Natural killer cell (primary cell): ENCODE measurements at regions not wholly inside any gene's neighbourhood (a gene's known extent, or its start where the extent isn't known, plus 50 kb on each side); places are given as distances from the start of the nearest gene placed in this dataset.

Experiments
- ATAC-seq, 3 donors: fragments of 150-1000 bp in 2 of 3; fragments of 200-7000 bp in 1 of 3; cut with Tn5 transposase; 1 replicate in 1 of 3; 2 replicates in 2 of 3; pipeline ENCODE4 v1.10.0; 2021; ENCODE audit warnings: mild to moderate bottlenecking in 2 of 3, moderate library complexity in 2 of 3
- DNase-seq, 2 donors: peaks; one replicate each; pipeline versions ENCODE4 v3.0.0 to v3.0.0-alpha.2; 2013 to 2021; ENCODE audit warnings: mixed read lengths in 1 of 2
- H3K27ac ChIP-seq: one replicate; pipeline ENCODE4 v1.5.1; 2013; ENCODE audit warnings: mild to moderate bottlenecking, low read length
- H3K27me3 ChIP-seq: one replicate; pipeline ENCODE4 v1.6.1; 2013; ENCODE audit warnings: low read length; ENCODE audit not compliant: control insufficient read depth, insufficient read depth
- H3K36me3 ChIP-seq: one replicate; pipeline ENCODE4 v1.6.1; 2013; ENCODE audit warnings: low read length; ENCODE audit not compliant: control insufficient read depth, insufficient read depth
- H3K4me1 ChIP-seq: one replicate; pipeline ENCODE4 v1.6.1; 2013; ENCODE audit warnings: low read length; ENCODE audit not compliant: control insufficient read depth, insufficient read depth
- H3K4me3 ChIP-seq: one replicate; pipeline ENCODE4 v1.5.1; 2013; ENCODE audit warnings: low read length
- H3K9me3 ChIP-seq: one replicate; pipeline ENCODE4 v1.6.1; 2013; ENCODE audit warnings: low read length; ENCODE audit not compliant: control insufficient read depth, insufficient read depth
- H3K27ac Mint-ChIP-seq, 2 donors: one replicate each; pipeline ENCODE4 v1.8.0; 2022; ENCODE audit warnings: mild to moderate bottlenecking in 2 of 2, mixed read lengths in 2 of 2, moderate library complexity in 1 of 2
- H3K27me3 Mint-ChIP-seq, 2 donors: one replicate each; pipeline ENCODE4 v1.8.0; 2022; ENCODE audit warnings: low read depth in 2 of 2, mixed read lengths in 2 of 2
- H3K36me3 Mint-ChIP-seq: one replicate; pipeline ENCODE4 v1.8.0; 2022; ENCODE audit warnings: mixed read lengths
- H3K4me1 Mint-ChIP-seq, 2 donors: one replicate each; pipeline ENCODE4 v1.8.0; 2022; ENCODE audit warnings: mixed read lengths in 2 of 2
- H3K4me3 Mint-ChIP-seq: one replicate; pipeline ENCODE4 v1.8.0; 2022; ENCODE audit warnings: mild to moderate bottlenecking, moderate library complexity, mixed read lengths
- H3K9me3 Mint-ChIP-seq, 2 donors: one replicate each; pipeline ENCODE4 v1.8.0; 2022; ENCODE audit warnings: mixed read lengths in 2 of 2
- WGBS: methylation state at CpG from one replicate; pipeline ENCODE4 v1.1.7; 2013; ENCODE audit warnings: missing lambda C conversion rate; ENCODE audit not compliant: insufficient coverage; 5-methylcytosine and 5-hydroxymethylcytosine counted together
- intact Hi-C: fragments of 100-400 bp; cut with micrococcal nuclease; formaldehyde crosslinking; loops from one replicate; pipeline ENCODE4 v1.14.2; 2022
- TF ChIP-seq, protein P1 (sequence below): fragments of 200-600 bp; IDR thresholded peaks from one replicate; pipeline ENCODE4 v1.8.0; 2022; ENCODE audit warnings: antibody characterized with exemption

GRCh38 chr4:11566444-11567022, 137.8 kb upstream of the HS3ST1 start:
- H3K27ac Mint-ChIP-seq: no peak overlapping the region
- Histone ChIP-seq H3K4me3 (no peak overlapping the region), H3K27ac (no peak overlapping the region), H3K27me3 (no peaks in the 10 kb centered on the region), H3K4me1 (no peaks in the 10 kb centered on the region), H3K9me3 (no peaks in the 10 kb centered on the region), H3K36me3 (no peaks in the 10 kb centered on the region)
- ATAC-seq (no peak), DNase-seq (no peak)
- no peaks in the 10 kb centered on the region for H3K9me3 Mint-ChIP-seq
- no peaks in the 10 kb centered on the region for H3K4me1 Mint-ChIP-seq
- no peaks in the 10 kb centered on the region for H3K27me3 Mint-ChIP-seq
- no peaks in the 10 kb centered on the region for H3K36me3 Mint-ChIP-seq
- TF ChIP-seq, protein P1, sequence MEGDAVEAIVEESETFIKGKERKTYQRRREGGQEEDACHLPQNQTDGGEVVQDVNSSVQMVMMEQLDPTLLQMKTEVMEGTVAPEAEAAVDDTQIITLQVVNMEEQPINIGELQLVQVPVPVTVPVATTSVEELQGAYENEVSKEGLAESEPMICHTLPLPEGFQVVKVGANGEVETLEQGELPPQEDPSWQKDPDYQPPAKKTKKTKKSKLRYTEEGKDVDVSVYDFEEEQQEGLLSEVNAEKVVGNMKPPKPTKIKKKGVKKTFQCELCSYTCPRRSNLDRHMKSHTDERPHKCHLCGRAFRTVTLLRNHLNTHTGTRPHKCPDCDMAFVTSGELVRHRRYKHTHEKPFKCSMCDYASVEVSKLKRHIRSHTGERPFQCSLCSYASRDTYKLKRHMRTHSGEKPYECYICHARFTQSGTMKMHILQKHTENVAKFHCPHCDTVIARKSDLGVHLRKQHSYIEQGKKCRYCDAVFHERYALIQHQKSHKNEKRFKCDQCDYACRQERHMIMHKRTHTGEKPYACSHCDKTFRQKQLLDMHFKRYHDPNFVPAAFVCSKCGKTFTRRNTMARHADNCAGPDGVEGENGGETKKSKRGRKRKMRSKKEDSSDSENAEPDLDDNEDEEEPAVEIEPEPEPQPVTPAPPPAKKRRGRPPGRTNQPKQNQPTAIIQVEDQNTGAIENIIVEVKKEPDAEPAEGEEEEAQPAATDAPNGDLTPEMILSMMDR: no peak
- WGBS: 78% methylated on average over 2 of the region's 2 CpGs
- no peak overlapping the region for H3K4me3 Mint-ChIP-seq
- intact Hi-C loops: no loop called here

GRCh38 chr4:11565899-11566298, 137.2 kb upstream of the HS3ST1 start:
- intact Hi-C loops: no loop called here
- no CpG with 5 or more reads among the region's 2 CpGs for WGBS
- TF ChIP-seq, protein P1: no peak

GRCh38 chr4:11565213-11565612, 136.5 kb upstream of the HS3ST1 start:
- Mint-ChIP-seq H3K27ac (no peak overlapping the region), H3K4me1 (no peaks in the 10 kb centered on the region), H3K27me3 (no peaks in the 10 kb centered on the region), H3K9me3 (no peaks in the 10 kb centered on the region), H3K4me3 (no peak overlapping the region), H3K36me3 (no peaks in the 10 kb centered on the region)
- Histone ChIP-seq H3K36me3 (no peaks in the 10 kb centered on the region), H3K9me3 (no peaks in the 10 kb centered on the region), H3K27ac (no peak overlapping the region), H3K4me3 (no peak overlapping the region), H3K4me1 (no peaks in the 10 kb centered on the region), H3K27me3 (no peaks in the 10 kb centered on the region)
- intact Hi-C loops: no loop called here
- DNase-seq: no peak
- 100% methylated on average over 1 of the region's 1 CpG for WGBS
- TF ChIP-seq, protein P1: no peak
- ATAC-seq: no peak

More at GRCh38 chr4:11565899-11566298, 137.2 kb upstream of the HS3ST1 start:
- no peaks in the 10 kb centered on the region for H3K27me3 Mint-ChIP-seq
- DNase-seq (no peak), ATAC-seq (no peak)
- no peak overlapping the region for H3K27ac Mint-ChIP-seq
- no peaks in the 10 kb centered on the region for H3K36me3 Mint-ChIP-seq
- Histone ChIP-seq H3K27me3 (no peaks in the 10 kb centered on the region), H3K36me3 (no peaks in the 10 kb centered on the region), H3K9me3 (no peaks in the 10 kb centered on the region), H3K27ac (no peak overlapping the region), H3K4me1 (no peaks in the 10 kb centered on the region), H3K4me3 (no peak overlapping the region)
- no peaks in the 10 kb centered on the region for H3K9me3 Mint-ChIP-seq
- H3K4me3 Mint-ChIP-seq: no peak overlapping the region
- H3K4me1 Mint-ChIP-seq: no peaks in the 10 kb centered on the region

GRCh38 chr4:11564021-11564420, 135.3 kb upstream of the HS3ST1 start:
- Histone ChIP-seq H3K4me1 (no peaks in the 10 kb centered on the region), H3K27ac (no peak overlapping the region), H3K36me3 (no peaks in the 10 kb centered on the region), H3K4me3 (no peak overlapping the region), H3K27me3 (no peaks in the 10 kb centered on the region), H3K9me3 (no peaks in the 10 kb centered on the region)
- ATAC-seq: no peak
- Mint-ChIP-seq H3K36me3 (no peaks in the 10 kb centered on the region), H3K4me3 (no peak overlapping the region), H3K9me3 (no peaks in the 10 kb centered on the region), H3K4me1 (no peaks in the 10 kb centered on the region), H3K27ac (no peak overlapping the region), H3K27me3 (no peaks in the 10 kb centered on the region)
- intact Hi-C loops: no loop called here
- TF ChIP-seq, protein P1: no peak
- 64% methylated on average over 2 of the region's 2 CpGs for WGBS
- DNase-seq: no peak
